ENCODE measurements at regions not wholly inside any gene's neighbourhood (a gene's known extent, or its start where the extent isn't known, plus 50 kb on each side); places are given as distances from the start of the nearest gene placed in this dataset.

DNA sequence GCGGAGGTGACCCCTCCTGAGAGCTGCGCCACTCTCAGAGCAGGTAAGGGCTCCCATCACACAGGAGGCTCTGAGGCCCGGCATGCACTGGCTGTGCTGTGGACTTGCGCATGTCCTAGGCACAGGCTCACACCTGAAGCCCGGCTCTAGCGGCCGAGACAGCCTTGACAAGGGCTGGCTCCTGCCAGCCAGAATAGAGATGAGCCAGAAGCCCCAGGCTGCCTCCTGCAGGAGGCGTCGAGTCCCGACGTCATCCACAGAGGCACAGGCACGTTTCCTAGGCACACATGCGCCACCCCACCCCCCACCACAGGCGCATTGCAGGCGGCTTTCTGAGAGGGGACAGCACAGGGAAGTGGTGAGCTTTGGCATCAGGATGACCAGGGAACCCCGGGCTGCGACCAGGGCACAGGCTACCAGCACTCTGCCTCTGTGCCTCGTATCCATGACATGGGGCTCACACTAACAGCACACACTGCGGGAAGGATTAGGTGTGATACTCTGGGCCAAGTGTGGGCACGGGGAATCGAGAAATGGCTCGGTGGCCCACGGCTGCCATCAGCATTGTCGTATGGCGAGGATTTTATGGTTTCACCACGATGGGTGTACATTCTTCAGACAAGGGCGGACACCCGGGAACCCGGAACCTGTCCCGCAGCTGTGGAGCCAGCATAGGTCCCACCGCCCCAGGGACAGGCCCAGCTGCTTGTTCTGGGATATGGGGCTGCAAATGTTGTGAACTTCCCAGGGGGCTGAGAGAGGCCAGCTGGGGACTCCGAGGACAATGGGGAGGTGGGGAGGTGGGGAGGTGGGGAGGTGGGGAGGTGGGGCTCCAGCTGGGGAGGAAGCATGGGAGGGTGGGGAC, 90.7 kb upstream of the ADRA2C start:
- TF ChIP-seq ARNTL (CRISPR knock-in tag; IDR thresholded peaks at IDR 0.05) (no peak), CREM (IDR thresholded peaks at IDR 0.05) (no peak), CREM (CRISPR knock-in tag; IDR thresholded peaks at IDR 0.05) (no peak), KLF12 (CRISPR knock-in tag; IDR thresholded peaks at IDR 0.05; ENCODE audit: borderline replicate concordance) (no peak), ZNF572 (CRISPR knock-in tag; IDR thresholded peaks at IDR 0.05) (no peak)
- TF ChIP-seq, protein P1, sequence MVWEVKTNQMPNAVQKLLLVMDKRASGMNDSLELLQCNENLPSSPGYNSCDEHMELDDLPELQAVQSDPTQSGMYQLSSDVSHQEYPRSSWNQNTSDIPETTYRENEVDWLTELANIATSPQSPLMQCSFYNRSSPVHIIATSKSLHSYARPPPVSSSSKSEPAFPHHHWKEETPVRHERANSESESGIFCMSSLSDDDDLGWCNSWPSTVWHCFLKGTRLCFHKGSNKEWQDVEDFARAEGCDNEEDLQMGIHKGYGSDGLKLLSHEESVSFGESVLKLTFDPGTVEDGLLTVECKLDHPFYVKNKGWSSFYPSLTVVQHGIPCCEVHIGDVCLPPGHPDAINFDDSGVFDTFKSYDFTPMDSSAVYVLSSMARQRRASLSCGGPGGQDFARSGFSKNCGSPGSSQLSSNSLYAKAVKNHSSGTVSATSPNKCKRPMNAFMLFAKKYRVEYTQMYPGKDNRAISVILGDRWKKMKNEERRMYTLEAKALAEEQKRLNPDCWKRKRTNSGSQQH (CRISPR knock-in tag; IDR thresholded peaks at IDR 0.05; ENCODE audit: low read depth): no peak
- TF ChIP-seq, protein P2, sequence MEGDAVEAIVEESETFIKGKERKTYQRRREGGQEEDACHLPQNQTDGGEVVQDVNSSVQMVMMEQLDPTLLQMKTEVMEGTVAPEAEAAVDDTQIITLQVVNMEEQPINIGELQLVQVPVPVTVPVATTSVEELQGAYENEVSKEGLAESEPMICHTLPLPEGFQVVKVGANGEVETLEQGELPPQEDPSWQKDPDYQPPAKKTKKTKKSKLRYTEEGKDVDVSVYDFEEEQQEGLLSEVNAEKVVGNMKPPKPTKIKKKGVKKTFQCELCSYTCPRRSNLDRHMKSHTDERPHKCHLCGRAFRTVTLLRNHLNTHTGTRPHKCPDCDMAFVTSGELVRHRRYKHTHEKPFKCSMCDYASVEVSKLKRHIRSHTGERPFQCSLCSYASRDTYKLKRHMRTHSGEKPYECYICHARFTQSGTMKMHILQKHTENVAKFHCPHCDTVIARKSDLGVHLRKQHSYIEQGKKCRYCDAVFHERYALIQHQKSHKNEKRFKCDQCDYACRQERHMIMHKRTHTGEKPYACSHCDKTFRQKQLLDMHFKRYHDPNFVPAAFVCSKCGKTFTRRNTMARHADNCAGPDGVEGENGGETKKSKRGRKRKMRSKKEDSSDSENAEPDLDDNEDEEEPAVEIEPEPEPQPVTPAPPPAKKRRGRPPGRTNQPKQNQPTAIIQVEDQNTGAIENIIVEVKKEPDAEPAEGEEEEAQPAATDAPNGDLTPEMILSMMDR (CRISPR knock-in tag; IDR thresholded peaks at IDR 0.05): peak; percentile 14; the same call in 1 of the 2 replicates
- TF ChIP-seq, protein P3, sequence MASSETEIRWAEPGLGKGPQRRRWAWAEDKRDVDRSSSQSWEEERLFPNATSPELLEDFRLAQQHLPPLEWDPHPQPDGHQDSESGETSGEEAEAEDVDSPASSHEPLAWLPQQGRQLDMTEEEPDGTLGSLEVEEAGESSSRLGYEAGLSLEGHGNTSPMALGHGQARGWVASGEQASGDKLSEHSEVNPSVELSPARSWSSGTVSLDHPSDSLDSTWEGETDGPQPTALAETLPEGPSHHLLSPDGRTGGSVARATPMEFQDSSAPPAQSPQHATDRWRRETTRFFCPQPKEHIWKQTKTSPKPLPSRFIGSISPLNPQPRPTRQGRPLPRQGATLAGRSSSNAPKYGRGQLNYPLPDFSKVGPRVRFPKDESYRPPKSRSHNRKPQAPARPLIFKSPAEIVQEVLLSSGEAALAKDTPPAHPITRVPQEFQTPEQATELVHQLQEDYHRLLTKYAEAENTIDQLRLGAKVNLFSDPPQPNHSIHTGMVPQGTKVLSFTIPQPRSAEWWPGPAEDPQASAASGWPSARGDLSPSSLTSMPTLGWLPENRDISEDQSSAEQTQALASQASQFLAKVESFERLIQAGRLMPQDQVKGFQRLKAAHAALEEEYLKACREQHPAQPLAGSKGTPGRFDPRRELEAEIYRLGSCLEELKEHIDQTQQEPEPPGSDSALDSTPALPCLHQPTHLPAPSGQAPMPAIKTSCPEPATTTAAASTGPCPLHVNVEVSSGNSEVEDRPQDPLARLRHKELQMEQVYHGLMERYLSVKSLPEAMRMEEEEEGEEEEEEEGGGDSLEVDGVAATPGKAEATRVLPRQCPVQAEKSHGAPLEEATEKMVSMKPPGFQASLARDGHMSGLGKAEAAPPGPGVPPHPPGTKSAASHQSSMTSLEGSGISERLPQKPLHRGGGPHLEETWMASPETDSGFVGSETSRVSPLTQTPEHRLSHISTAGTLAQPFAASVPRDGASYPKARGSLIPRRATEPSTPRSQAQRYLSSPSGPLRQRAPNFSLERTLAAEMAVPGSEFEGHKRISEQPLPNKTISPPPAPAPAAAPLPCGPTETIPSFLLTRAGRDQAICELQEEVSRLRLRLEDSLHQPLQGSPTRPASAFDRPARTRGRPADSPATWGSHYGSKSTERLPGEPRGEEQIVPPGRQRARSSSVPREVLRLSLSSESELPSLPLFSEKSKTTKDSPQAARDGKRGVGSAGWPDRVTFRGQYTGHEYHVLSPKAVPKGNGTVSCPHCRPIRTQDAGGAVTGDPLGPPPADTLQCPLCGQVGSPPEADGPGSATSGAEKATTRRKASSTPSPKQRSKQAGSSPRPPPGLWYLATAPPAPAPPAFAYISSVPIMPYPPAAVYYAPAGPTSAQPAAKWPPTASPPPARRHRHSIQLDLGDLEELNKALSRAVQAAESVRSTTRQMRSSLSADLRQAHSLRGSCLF (CRISPR knock-in tag; IDR thresholded peaks at IDR 0.05; ENCODE audit: borderline replicate concordance): no peak
